ENCODE measurements at regions not wholly inside any gene's neighbourhood (a gene's known extent, or its start where the extent isn't known, plus 50 kb on each side); places are given as distances from the start of the nearest gene placed in this dataset.

- no peaks in the 10 kb centered on the region for H3K9me3 Mint-ChIP-seq
- no peaks in the 10 kb centered on the region for H3K4me1 Mint-ChIP-seq
- ATAC-seq: no peak
- peaks cover 3% of the 10 kb centered on the region for H3K27me3 Mint-ChIP-seq
- H3K4me3 Mint-ChIP-seq: no peak overlapping the region
- H3K36me3 Mint-ChIP-seq (ENCODE audit: low read depth): no peaks in the 10 kb centered on the region
- no peak overlapping the region for H3K27ac Mint-ChIP-seq
- DNase-seq: no peak
These were observed 442.5 kb downstream of the GLRX3 start for GRCh38 chr10:130578532-130579289.

- H3K9me3 Mint-ChIP-seq: no peaks in the 10 kb centered on the region
- ATAC-seq (no peak), DNase-seq (no peak)
- no peaks in the 10 kb centered on the region for H3K4me1 Mint-ChIP-seq
- H3K4me3 Mint-ChIP-seq: no peak overlapping the region
- H3K27me3 Mint-ChIP-seq: peaks cover 3% of the 10 kb centered on the region
- no peaks in the 10 kb centered on the region for H3K36me3 Mint-ChIP-seq (ENCODE audit: low read depth)
- H3K27ac Mint-ChIP-seq: no peak overlapping the region
These were observed 443.7 kb downstream of the GLRX3 start for GRCh38 chr10:130579913-130580312.

- no peaks in the 10 kb centered on the region for H3K36me3 Mint-ChIP-seq (ENCODE audit: low read depth)
- DNase-seq (no peak), ATAC-seq (no peak)
- H3K9me3 Mint-ChIP-seq: no peaks in the 10 kb centered on the region
- H3K27me3 Mint-ChIP-seq: peaks cover 3% of the 10 kb centered on the region
- no peaks in the 10 kb centered on the region for H3K4me1 Mint-ChIP-seq
- no peak overlapping the region for H3K4me3 Mint-ChIP-seq
- no peak overlapping the region for H3K27ac Mint-ChIP-seq
These were observed 444.8 kb downstream of the GLRX3 start for GRCh38 chr10:130580975-130581374.

- no peaks in the 10 kb centered on the region for H3K4me1 Mint-ChIP-seq
- no peak overlapping the region for H3K4me3 Mint-ChIP-seq
- no peak for ATAC-seq
- H3K9me3 Mint-ChIP-seq: no peaks in the 10 kb centered on the region
- peaks cover 4% of the 10 kb centered on the region for H3K27me3 Mint-ChIP-seq
- no peak overlapping the region for H3K27ac Mint-ChIP-seq
- peaks cover 2% of the 10 kb centered on the region for H3K36me3 Mint-ChIP-seq (ENCODE audit: low read depth)
- no peak for DNase-seq
These were observed 451.5 kb downstream of the GLRX3 start for GRCh38 chr10:130587718-130588117.

- no peak for DNase-seq
- no peak overlapping the region for H3K4me3 Mint-ChIP-seq
- H3K36me3 Mint-ChIP-seq (ENCODE audit: low read depth): no peaks in the 10 kb centered on the region
- no peak for ATAC-seq
- H3K27ac Mint-ChIP-seq: no peak overlapping the region
- H3K27me3 Mint-ChIP-seq: peaks cover 3% of the 10 kb centered on the region
- no peaks in the 10 kb centered on the region for H3K9me3 Mint-ChIP-seq
- no peaks in the 10 kb centered on the region for H3K4me1 Mint-ChIP-seq
These were observed 469.8 kb downstream of the GLRX3 start for GRCh38 chr10:130606001-130606405.

GRCh38 chr10:130607366-130607765, 471.2 kb downstream of the GLRX3 start:
- ATAC-seq: no peak
- H3K27ac Mint-ChIP-seq: no peak overlapping the region
- no peaks in the 10 kb centered on the region for H3K4me1 Mint-ChIP-seq

GRCh38 chr10:130611239-130611638, 475.0 kb downstream of the GLRX3 start:
- DNase-seq (no peak), ATAC-seq (no peak)
- H3K9me3 Mint-ChIP-seq: peaks cover 19% of the 10 kb centered on the region
- H3K27me3 Mint-ChIP-seq: no peaks in the 10 kb centered on the region
- H3K4me3 Mint-ChIP-seq: no peak overlapping the region
- no peak overlapping the region for H3K27ac Mint-ChIP-seq
- H3K36me3 Mint-ChIP-seq (ENCODE audit: low read depth): no peaks in the 10 kb centered on the region
- H3K4me1 Mint-ChIP-seq: no peaks in the 10 kb centered on the region

More at GRCh38 chr10:130607366-130607765, 471.2 kb downstream of the GLRX3 start:
- Mint-ChIP-seq H3K36me3 (ENCODE audit: low read depth) (no peaks in the 10 kb centered on the region), H3K4me3 (no peak overlapping the region), H3K27me3 (peaks cover 3% of the 10 kb centered on the region), H3K9me3 (peaks cover 5% of the 10 kb centered on the region)
- no peak for DNase-seq

- no peaks in the 10 kb centered on the region for H3K36me3 Mint-ChIP-seq (ENCODE audit: low read depth)
- no peak overlapping the region for H3K27ac Mint-ChIP-seq
- no peaks in the 10 kb centered on the region for H3K4me1 Mint-ChIP-seq
- peaks cover 19% of the 10 kb centered on the region for H3K9me3 Mint-ChIP-seq
- peaks cover 6% of the 10 kb centered on the region for H3K27me3 Mint-ChIP-seq
- DNase-seq (no peak), ATAC-seq (no peak)
- H3K4me3 Mint-ChIP-seq: no peak overlapping the region
These were observed 479.3 kb downstream of the GLRX3 start for GRCh38 chr10:130615457-130615856.

GRCh38 chr10:130617985-130618384, 481.8 kb downstream of the GLRX3 start:
- DNase-seq (no peak), ATAC-seq (no peak)
- Mint-ChIP-seq H3K9me3 (peaks cover 9% of the 10 kb centered on the region), H3K4me3 (no peak overlapping the region), H3K36me3 (ENCODE audit: low read depth) (no peaks in the 10 kb centered on the region), H3K4me1 (no peaks in the 10 kb centered on the region), H3K27ac (no peak overlapping the region), H3K27me3 (peaks cover 6% of the 10 kb centered on the region)

GRCh38 chr10:130618647-130619046, 482.5 kb downstream of the GLRX3 start:
- Mint-ChIP-seq H3K27ac (no peak overlapping the region), H3K4me3 (no peak overlapping the region), H3K27me3 (peaks cover 6% of the 10 kb centered on the region), H3K4me1 (no peaks in the 10 kb centered on the region), H3K9me3 (peaks cover 2% of the 10 kb centered on the region), H3K36me3 (ENCODE audit: low read depth) (no peaks in the 10 kb centered on the region)
- ATAC-seq (no peak), DNase-seq (no peak)

GRCh38 chr10:130621231-130621775, 485.1 kb downstream of the GLRX3 start:
- Mint-ChIP-seq H3K9me3 (no peaks in the 10 kb centered on the region), H3K4me1 (no peaks in the 10 kb centered on the region), H3K4me3 (no peak overlapping the region), H3K36me3 (ENCODE audit: low read depth) (no peaks in the 10 kb centered on the region), H3K27me3 (peaks cover 6% of the 10 kb centered on the region), H3K27ac (no peak overlapping the region)
- ATAC-seq: no peak
- DNase-seq: no peak

- H3K9me3 Mint-ChIP-seq: no peaks in the 10 kb centered on the region
- no peak overlapping the region for H3K4me3 Mint-ChIP-seq
- DNase-seq: no peak
- no peaks in the 10 kb centered on the region for H3K4me1 Mint-ChIP-seq
- H3K36me3 Mint-ChIP-seq (ENCODE audit: low read depth): no peaks in the 10 kb centered on the region
- H3K27me3 Mint-ChIP-seq: no peaks in the 10 kb centered on the region
- ATAC-seq: no peak
- no peak overlapping the region for H3K27ac Mint-ChIP-seq
These were observed 487.6 kb downstream of the GLRX3 start for GRCh38 chr10:130623680-130624267.

GRCh38 chr10:130627346-130628045, 491.3 kb downstream of the GLRX3 start:
- no peaks in the 10 kb centered on the region for H3K4me1 Mint-ChIP-seq
- no peak for ATAC-seq
- no peak overlapping the region for H3K4me3 Mint-ChIP-seq
- H3K27ac Mint-ChIP-seq: no peak overlapping the region
- no peaks in the 10 kb centered on the region for H3K9me3 Mint-ChIP-seq
- H3K27me3 Mint-ChIP-seq: peaks cover 2% of the 10 kb centered on the region
- no peaks in the 10 kb centered on the region for H3K36me3 Mint-ChIP-seq (ENCODE audit: low read depth)
- DNase-seq: no peak

GRCh38 chr10:130630135-130630534, 493.9 kb downstream of the GLRX3 start:
- no peak overlapping the region for H3K4me3 Mint-ChIP-seq
- no peak overlapping the region for H3K27ac Mint-ChIP-seq
- H3K36me3 Mint-ChIP-seq (ENCODE audit: low read depth): no peaks in the 10 kb centered on the region
- ATAC-seq: no peak
- DNase-seq: no peak
- H3K27me3 Mint-ChIP-seq: peaks cover 8% of the 10 kb centered on the region
- H3K4me1 Mint-ChIP-seq: no peaks in the 10 kb centered on the region
- no peaks in the 10 kb centered on the region for H3K9me3 Mint-ChIP-seq
